Spinal cord (tissue), 10 donors: ENCODE measurements at regions not wholly inside any gene's neighbourhood (a gene's known extent, or its start where the extent isn't known, plus 50 kb on each side); places are given as distances from the start of the nearest gene placed in this dataset. TPM values are rescaled to one million over a fixed set of nuclear protein-coding genes. Genes with fewer than 3 reads are reported as not detected.

ENCODE experiments used
- DNase-seq, 6 donors: peaks; one replicate each; pipeline versions ENCODE4 v3.0.0 to v3.0.0-alpha.2; 2013 to 2015; ENCODE audit warnings: low spot score in 6 of 6, low read depth in 4 of 6
- H3K27ac ChIP-seq: one replicate; pipeline ENCODE4 v1.5.1; 2013; ENCODE audit warnings: low read depth, low read length, control low read depth
- H3K27me3 ChIP-seq: one replicate; pipeline ENCODE4 v1.6.1; 2013; ENCODE audit warnings: low read length; ENCODE audit not compliant: control insufficient read depth, insufficient read depth
- H3K36me3 ChIP-seq: one replicate; pipeline ENCODE4 v1.6.1; 2013; ENCODE audit warnings: low read length; ENCODE audit not compliant: control insufficient read depth, insufficient read depth
- H3K4me1 ChIP-seq: one replicate; pipeline ENCODE4 v1.6.1; 2013; ENCODE audit warnings: low read length; ENCODE audit not compliant: control insufficient read depth, insufficient read depth
- H3K4me3 ChIP-seq: one replicate; pipeline ENCODE4 v1.5.1; 2013; ENCODE audit warnings: low read depth, low read length, control low read depth
- H3K9me3 ChIP-seq: one replicate; pipeline ENCODE4 v1.6.1; 2013; ENCODE audit warnings: low read length; ENCODE audit not compliant: control insufficient read depth, insufficient read depth
- WGBS: methylation state at CpG from one replicate; pipeline ENCODE4 v1.1.5; 2013; ENCODE audit warnings: missing lambda C conversion rate; ENCODE audit not compliant: insufficient coverage; 5-methylcytosine and 5-hydroxymethylcytosine counted together
- small RNA-seq: library from RNA; depleted of rRNA; stranded (forward); fragments of <200 nt; gene quantifications from one replicate; pipeline ENCODE3, GENCODE V24; 2014; ENCODE audit warnings: low replicate concordance
- donor health status: healthy.

GRCh38 chr22:47231759-47232158 is 469.3 kb downstream of the TBC1D22A start:
- H3K27me3 ChIP-seq, result no peaks in the 10 kb centered on the region
- DNase-seq, result no peak
- no peak overlapping the region for H3K27ac ChIP-seq
- peaks cover 4% of the 10 kb centered on the region for H3K9me3 ChIP-seq
- H3K36me3 ChIP-seq, result no peaks in the 10 kb centered on the region
- peaks cover 4% of the 10 kb centered on the region for H3K4me1 ChIP-seq
- no peak overlapping the region for H3K4me3 ChIP-seq
- 79% methylated on average over 3 of the region's 7 CpGs for WGBS

GRCh38 chr22:47230741-47231140 is 468.3 kb downstream of the TBC1D22A start:
- H3K4me1 ChIP-seq, result peaks cover 4% of the 10 kb centered on the region
- H3K4me3 ChIP-seq, result no peak overlapping the region
- WGBS, result 96% methylated on average over 3 of the region's 5 CpGs
- DNase-seq, result no peak
- H3K36me3 ChIP-seq, result no peaks in the 10 kb centered on the region
- H3K9me3 ChIP-seq, result peaks cover 4% of the 10 kb centered on the region
- no peak overlapping the region for H3K27ac ChIP-seq
- H3K27me3 ChIP-seq, result no peaks in the 10 kb centered on the region

GRCh38 chr22:47230251-47230650 is 467.8 kb downstream of the TBC1D22A start:
- H3K36me3 ChIP-seq, result no peaks in the 10 kb centered on the region
- H3K27ac ChIP-seq, result no peak overlapping the region
- H3K9me3 ChIP-seq, result peaks cover 4% of the 10 kb centered on the region
- H3K4me3 ChIP-seq, result no peak overlapping the region
- no peaks in the 10 kb centered on the region for H3K27me3 ChIP-seq
- 100% methylated on average over 4 of the region's 7 CpGs for WGBS
- DNase-seq, result no peak
- H3K4me1 ChIP-seq, result peaks cover 4% of the 10 kb centered on the region

GRCh38 chr22:47228767-47229166 is 466.3 kb downstream of the TBC1D22A start:
- Histone ChIP-seq H3K4me1 (peaks cover 4% of the 10 kb centered on the region), H3K27ac (no peak overlapping the region), H3K36me3 (no peaks in the 10 kb centered on the region), H3K4me3 (no peak overlapping the region), H3K9me3 (peaks cover 2% of the 10 kb centered on the region), H3K27me3 (no peaks in the 10 kb centered on the region)
- whole genome bisulfite sequencing, result no CpG with 5 or more reads among the region's 3 CpGs
- DNase-seq, result no peak

- Histone ChIP-seq H3K9me3 (peaks cover 2% of the 10 kb centered on the region), H3K27ac (no peak overlapping the region), H3K27me3 (no peaks in the 10 kb centered on the region), H3K4me1 (peaks cover 8% of the 10 kb centered on the region), H3K4me3 (no peak overlapping the region), H3K36me3 (no peaks in the 10 kb centered on the region)
- no peak for DNase-seq
- 93% methylated on average over 12 of the region's 15 CpGs for WGBS
Measured at GRCh38 chr22:47225931-47226633, 463.6 kb downstream of the TBC1D22A start.

- H3K27me3 ChIP-seq, result no peaks in the 10 kb centered on the region
Measured at GRCh38 chr22:47225080-47225930, 462.9 kb downstream of the TBC1D22A start.

More at GRCh38 chr22:47225080-47225930, 462.9 kb downstream of the TBC1D22A start:
- peaks cover 2% of the 10 kb centered on the region for H3K9me3 ChIP-seq
- no peak overlapping the region for H3K27ac ChIP-seq
- no peaks in the 10 kb centered on the region for H3K36me3 ChIP-seq
- WGBS, result 99% methylated on average over 10 of the region's 11 CpGs
- H3K4me1 ChIP-seq, result peaks cover 8% of the 10 kb centered on the region
- H3K4me3 ChIP-seq, result no peak overlapping the region
- DNase-seq, result no peak

Small RNAs in the stretch of these regions (small RNA-seq; reads per million reads assigned to genes)
- gene MIR3201 (not detected), gene MIR3667 (0.06 reads per million), gene MIR4535 (not detected)
